ENCODE measurements at regions not wholly inside any gene's neighbourhood (a gene's known extent, or its start where the extent isn't known, plus 50 kb on each side); places are given as distances from the start of the nearest gene placed in this dataset.

DNA sequence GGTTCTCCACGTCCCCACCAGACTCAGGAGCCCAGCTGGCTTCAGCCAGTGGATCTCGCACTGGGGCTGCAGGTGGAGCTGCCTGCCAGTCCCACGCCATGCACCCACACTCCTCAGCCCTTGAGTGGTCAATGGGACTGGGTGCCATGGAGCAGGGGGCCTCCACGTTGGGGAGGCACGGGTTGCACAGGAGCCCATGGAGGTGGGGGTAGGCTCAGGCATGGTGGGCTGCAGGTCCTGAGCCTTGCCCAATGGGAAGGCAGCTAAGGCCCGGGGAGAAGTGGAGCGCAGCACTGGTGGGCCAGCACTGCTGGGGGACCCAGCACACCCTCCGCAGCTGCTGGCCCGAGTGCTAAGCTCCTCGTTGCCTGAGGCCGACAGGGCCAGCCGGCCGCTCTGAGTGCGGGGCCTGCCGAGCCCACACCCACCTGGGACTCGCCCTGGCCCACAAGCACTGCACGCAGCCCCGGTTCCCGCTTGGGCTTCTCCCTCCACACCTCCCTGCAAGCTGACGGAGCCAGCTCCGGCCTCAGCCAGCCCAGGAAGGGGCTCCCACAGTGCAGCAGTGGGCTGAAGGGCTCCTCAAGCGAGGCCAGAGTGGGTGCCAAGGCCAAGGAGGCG lies 258.5 kb upstream of the PDGFD start:
- H3K9me3 Mint-ChIP-seq (ENCODE audit: low read depth): no peaks in the 10 kb centered on the region
- H3K27me3 Mint-ChIP-seq: no peaks in the 10 kb centered on the region
- H3K4me3 Mint-ChIP-seq: no peak overlapping the region
- no peaks in the 10 kb centered on the region for H3K36me3 Mint-ChIP-seq
- no peaks in the 10 kb centered on the region for H3K4me1 Mint-ChIP-seq (ENCODE audit: low read depth)
- H3K27ac Mint-ChIP-seq: no peak overlapping the region

DNA sequence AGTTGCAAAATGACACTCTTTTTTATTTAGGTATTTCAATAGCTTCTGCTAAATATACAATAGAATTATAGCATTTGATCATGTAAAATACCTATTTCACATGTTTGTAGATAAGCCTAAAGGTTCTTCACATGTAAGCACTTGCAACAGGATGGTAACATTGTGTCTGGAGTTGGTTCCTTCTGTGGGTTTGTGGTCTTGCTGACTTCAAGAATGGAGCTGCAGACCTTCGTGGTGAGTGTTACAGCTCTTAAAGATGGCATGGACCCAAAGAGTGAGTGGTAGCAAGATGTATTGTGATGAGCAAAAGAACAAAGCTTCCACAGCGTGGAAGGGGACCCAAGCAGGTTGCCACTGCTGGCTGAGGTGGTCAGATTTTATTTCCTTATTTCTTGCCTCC lies 246.4 kb upstream of the PDGFD start:
- Mint-ChIP-seq H3K9me3 (ENCODE audit: low read depth) (peaks cover 3% of the 10 kb centered on the region), H3K27me3 (peaks cover 3% of the 10 kb centered on the region), H3K27ac (no peak overlapping the region), H3K36me3 (no peaks in the 10 kb centered on the region), H3K4me1 (ENCODE audit: low read depth) (no peaks in the 10 kb centered on the region), H3K4me3 (no peak overlapping the region)

DNA sequence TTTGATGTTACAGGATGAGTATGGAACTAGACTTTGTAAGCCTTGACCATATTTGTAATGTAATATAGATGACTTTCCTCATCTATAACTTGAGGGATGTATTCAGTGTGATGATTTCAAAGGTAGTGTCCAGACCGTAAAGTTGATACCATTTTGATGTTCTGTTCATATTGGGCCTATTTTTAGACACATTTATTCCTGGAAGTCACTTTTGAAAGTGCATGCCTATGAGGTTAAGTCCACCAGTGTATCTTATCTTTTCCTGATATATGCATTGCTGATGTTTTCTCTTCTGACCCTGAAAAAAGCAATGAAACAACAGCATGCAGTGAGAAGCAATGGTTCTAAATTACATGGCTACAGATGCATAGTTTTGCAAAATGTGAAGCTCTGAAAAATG lies 244.7 kb upstream of the PDGFD start:
- no peak overlapping the region for H3K4me3 Mint-ChIP-seq
- peaks cover 3% of the 10 kb centered on the region for H3K27me3 Mint-ChIP-seq
- peaks cover 3% of the 10 kb centered on the region for H3K9me3 Mint-ChIP-seq (ENCODE audit: low read depth)
- no peaks in the 10 kb centered on the region for H3K4me1 Mint-ChIP-seq (ENCODE audit: low read depth)
- H3K36me3 Mint-ChIP-seq: no peaks in the 10 kb centered on the region
- H3K27ac Mint-ChIP-seq: no peak overlapping the region

DNA sequence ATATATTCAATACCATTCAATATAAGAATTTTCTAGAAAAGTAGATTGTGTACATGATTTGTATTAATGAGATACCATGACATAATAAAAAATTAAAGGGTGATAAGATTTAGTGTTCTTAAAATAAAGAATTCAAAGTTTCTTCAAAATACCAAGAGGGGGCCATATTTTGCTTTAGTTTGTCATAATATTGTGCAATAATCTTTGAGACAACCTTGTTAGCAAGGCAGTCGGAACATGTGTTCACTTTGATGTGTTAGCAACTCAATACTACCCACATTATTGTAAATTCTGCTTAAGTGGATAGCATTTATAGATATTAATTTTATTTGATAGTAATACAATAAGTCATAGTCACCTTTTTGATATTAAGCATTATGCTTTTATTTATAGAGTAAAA lies 241.3 kb upstream of the PDGFD start:
- Mint-ChIP-seq H3K9me3 (ENCODE audit: low read depth) (peaks cover 3% of the 10 kb centered on the region), H3K4me3 (no peak overlapping the region), H3K36me3 (no peaks in the 10 kb centered on the region), H3K27me3 (peaks cover 3% of the 10 kb centered on the region), H3K4me1 (ENCODE audit: low read depth) (no peaks in the 10 kb centered on the region), H3K27ac (no peak overlapping the region)

DNA sequence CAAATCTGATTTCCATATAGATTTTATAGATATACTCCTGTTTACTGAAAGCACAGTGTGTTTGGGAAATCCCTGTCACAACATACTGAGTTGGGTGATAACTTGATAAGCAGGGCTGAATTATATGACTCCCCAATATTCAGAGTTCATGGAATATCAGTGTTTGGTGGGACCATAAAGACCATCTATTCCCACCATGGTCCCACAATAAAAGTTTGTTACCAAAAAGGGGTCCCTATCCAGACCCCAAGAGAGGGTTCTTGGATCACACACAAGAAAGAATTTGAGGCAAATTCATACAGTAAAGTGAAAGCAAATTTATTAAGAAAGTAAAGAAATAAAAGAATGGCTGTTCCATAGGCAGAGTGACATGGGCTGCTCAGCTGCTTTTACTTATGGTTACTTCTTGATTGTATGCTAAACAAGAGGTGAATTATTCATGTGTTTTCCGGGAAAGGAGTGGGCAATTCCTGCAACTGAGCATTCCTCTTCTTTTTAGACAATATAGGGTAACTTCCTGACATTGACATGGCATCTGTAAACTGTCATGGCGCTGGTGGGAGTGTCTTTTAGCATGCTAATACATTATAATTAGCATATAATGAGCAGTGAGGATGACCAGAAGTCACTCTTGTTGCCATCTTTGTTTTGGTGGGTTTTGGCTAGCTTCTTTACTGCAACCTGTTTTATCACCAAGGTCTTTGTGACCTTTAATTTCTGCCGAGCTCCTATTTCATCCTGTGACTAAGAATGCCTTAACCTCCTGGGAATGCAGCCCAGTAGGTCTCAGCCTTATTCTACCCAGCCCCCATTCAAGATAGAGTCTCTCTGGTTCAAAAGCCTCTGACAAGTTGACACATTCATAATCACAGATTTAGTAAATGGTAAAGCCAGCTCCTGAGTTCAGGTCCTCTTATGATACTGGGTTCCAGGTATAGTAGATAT lies 240.6 kb upstream of the PDGFD start:
- peaks cover 3% of the 10 kb centered on the region for H3K9me3 Mint-ChIP-seq (ENCODE audit: low read depth)
- no peaks in the 10 kb centered on the region for H3K36me3 Mint-ChIP-seq
- no peak overlapping the region for H3K27ac Mint-ChIP-seq
- peaks cover 3% of the 10 kb centered on the region for H3K27me3 Mint-ChIP-seq
- H3K4me3 Mint-ChIP-seq: no peak overlapping the region
- no peaks in the 10 kb centered on the region for H3K4me1 Mint-ChIP-seq (ENCODE audit: low read depth)

DNA sequence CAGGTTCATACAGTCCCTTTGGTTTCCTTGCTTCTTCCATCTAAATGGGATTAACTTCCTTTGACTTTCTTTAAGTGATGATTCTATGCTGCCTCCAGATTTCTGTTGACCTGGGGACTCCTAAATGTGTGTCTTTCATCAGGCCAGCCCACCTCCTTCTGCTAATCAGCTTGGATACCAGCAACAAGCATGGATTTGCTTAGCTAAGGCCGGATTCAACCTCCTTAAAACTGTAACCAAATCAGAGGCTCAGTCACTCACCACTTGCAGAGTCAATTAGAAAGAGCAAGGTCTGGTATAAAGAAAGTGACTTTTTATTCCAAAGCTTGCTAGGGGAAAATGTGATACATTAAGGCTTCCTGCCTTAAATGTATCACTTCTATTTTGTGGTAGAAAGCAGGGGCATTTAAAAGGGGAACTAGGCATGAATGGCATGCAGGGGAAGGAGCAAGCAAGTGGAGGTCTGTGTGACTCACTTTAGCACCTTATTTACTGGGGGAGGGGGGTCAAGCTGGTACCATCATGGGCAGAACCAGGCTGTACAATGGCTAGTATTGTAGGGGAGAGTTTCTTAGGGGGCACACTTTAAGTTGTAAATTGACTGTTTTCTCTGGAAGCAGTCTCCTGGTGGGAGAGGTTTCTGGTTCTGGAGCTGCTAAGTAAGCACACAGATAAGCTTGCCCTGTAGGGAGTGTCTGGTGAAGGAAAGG lies 239.0 kb upstream of the PDGFD start:
- H3K36me3 Mint-ChIP-seq: no peaks in the 10 kb centered on the region
- H3K9me3 Mint-ChIP-seq (ENCODE audit: low read depth): peaks cover 3% of the 10 kb centered on the region
- H3K27ac Mint-ChIP-seq: no peak overlapping the region
- peaks cover 3% of the 10 kb centered on the region for H3K27me3 Mint-ChIP-seq
- H3K4me3 Mint-ChIP-seq: no peak overlapping the region
- no peaks in the 10 kb centered on the region for H3K4me1 Mint-ChIP-seq (ENCODE audit: low read depth)

DNA sequence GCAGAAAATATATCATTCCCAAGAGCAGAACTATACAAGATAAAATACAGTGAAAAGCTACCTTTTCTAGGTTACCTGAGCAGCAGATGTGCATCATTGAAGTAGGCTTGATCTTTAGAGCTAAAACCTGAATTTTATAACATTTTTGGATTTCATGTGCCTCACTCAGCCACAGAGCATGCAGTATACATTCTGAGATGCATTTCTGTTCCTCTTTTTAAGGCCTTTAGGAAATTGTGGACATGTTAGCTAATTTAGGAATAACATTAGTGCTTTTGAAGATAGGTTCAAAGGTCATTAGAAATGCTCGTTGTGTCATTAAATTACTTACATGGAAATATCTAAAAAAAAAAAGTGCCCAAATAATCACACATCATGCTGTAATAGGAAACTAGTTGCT lies 230.6 kb upstream of the PDGFD start:
- Mint-ChIP-seq H3K27me3 (no peaks in the 10 kb centered on the region), H3K4me3 (no peak overlapping the region), H3K27ac (no peak overlapping the region), H3K36me3 (no peaks in the 10 kb centered on the region), H3K4me1 (ENCODE audit: low read depth) (no peaks in the 10 kb centered on the region), H3K9me3 (ENCODE audit: low read depth) (no peaks in the 10 kb centered on the region)

DNA sequence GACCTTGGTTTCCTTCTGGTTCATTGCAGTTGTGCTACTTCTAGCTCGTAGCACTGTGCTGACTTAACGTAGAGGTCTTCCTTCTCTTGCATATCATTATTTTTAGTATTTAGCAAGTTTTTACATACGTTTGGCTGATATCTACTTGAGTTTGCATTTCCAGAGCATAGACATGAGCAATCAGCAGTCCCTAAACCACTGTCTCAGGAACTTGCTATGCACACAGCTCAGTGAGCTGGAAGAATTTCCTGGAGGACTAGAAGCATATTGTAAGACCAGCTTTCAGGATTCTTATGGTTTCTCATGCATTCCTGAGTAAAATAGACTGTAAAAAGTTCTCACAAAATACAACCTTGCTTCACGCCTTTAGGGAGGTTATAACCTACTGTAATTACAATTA lies 226.7 kb upstream of the PDGFD start:
- no peaks in the 10 kb centered on the region for H3K4me1 Mint-ChIP-seq (ENCODE audit: low read depth)
- H3K27ac Mint-ChIP-seq: no peak overlapping the region
- no peaks in the 10 kb centered on the region for H3K9me3 Mint-ChIP-seq (ENCODE audit: low read depth)
- no peak overlapping the region for H3K4me3 Mint-ChIP-seq
- H3K36me3 Mint-ChIP-seq: no peaks in the 10 kb centered on the region
- H3K27me3 Mint-ChIP-seq: peaks cover 2% of the 10 kb centered on the region

DNA sequence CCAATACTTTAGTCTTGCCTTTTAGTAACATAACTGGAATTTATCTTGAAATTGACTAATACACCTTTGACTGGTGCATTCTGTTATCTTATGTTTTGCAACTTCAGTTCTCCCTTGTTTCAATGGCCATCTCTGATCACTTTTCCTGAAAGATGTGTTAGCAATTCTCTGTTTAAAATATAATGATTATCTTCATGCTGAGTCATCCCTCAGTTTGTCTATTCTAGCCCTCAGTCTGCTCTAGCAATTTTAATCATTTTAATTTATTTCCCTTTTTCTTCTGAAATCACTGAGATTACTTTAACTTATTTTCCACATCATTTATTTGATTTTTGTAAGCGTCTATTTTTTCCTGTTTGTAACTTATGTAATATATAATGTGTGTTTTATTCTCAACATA lies 221.9 kb upstream of the PDGFD start:
- Mint-ChIP-seq H3K27me3 (peaks cover 2% of the 10 kb centered on the region), H3K27ac (no peak overlapping the region), H3K4me1 (ENCODE audit: low read depth) (no peaks in the 10 kb centered on the region), H3K4me3 (no peak overlapping the region), H3K9me3 (ENCODE audit: low read depth) (no peaks in the 10 kb centered on the region), H3K36me3 (no peaks in the 10 kb centered on the region)

DNA sequence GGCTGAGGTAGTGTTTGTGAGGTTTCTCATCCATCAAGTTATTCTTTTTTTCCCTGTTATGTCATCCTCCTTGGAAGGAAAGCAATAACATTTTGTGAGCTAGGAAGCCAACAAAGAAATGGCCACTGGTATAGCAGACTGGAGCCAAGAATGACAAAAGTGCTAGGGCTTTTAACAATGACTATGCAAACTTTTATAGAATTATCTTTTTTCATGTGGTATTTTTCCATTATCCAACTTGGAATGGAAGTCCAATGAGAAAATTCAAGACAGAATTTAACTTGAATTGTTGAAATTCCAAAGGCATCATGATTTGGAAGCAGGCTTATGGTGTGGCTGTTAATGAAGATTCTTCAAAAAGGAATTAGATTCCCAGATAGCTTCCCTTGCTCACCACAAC lies 216.4 kb upstream of the PDGFD start:
- Mint-ChIP-seq H3K27ac (no peak overlapping the region), H3K4me3 (no peak overlapping the region), H3K36me3 (no peaks in the 10 kb centered on the region), H3K27me3 (no peaks in the 10 kb centered on the region), H3K4me1 (ENCODE audit: low read depth) (no peaks in the 10 kb centered on the region), H3K9me3 (ENCODE audit: low read depth) (no peaks in the 10 kb centered on the region)

DNA sequence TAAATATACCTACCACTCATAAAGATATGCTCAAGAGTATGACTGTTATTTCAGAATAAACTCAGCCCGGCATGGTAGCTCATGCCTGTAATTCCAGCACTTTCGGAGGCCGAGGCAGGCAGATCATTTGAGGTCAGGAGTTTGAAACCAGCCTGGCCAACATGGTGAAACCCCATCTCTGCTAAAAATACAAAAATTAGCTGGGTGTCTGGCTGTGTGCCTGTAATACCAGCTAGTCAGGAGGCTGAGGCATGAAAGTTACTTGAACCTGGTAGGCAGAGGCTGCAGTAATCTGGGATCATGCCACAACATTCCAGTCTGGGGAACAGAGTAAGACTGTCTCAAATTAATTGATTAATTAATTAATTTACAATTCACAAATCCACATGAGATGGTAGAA lies 208.2 kb upstream of the PDGFD start:
- Mint-ChIP-seq H3K27me3 (no peaks in the 10 kb centered on the region), H3K36me3 (no peaks in the 10 kb centered on the region), H3K9me3 (ENCODE audit: low read depth) (no peaks in the 10 kb centered on the region), H3K27ac (no peak overlapping the region), H3K4me3 (no peak overlapping the region), H3K4me1 (ENCODE audit: low read depth) (no peaks in the 10 kb centered on the region)

DNA sequence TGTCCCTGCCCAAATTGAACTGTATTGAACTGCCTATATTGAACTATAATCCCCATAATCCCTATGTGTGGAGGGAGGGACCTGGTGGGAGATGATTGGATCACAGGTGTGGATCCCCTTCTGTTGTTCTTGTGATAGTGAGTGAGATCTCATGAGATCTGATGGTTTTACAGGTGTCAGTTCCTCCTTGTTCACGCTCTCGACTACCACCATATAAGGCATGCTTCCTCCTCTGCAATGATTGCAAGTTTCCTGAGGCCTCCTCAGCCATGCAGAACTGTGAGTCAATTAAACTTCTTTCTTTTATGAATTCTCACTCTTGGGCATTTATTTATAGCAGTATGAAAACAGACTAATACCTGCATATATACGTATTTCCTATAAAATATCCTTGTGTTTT lies 206.5 kb upstream of the PDGFD start:
- no peak overlapping the region for H3K27ac Mint-ChIP-seq
- H3K9me3 Mint-ChIP-seq (ENCODE audit: low read depth): no peaks in the 10 kb centered on the region
- no peaks in the 10 kb centered on the region for H3K27me3 Mint-ChIP-seq
- no peak overlapping the region for H3K4me3 Mint-ChIP-seq
- no peaks in the 10 kb centered on the region for H3K36me3 Mint-ChIP-seq
- no peaks in the 10 kb centered on the region for H3K4me1 Mint-ChIP-seq (ENCODE audit: low read depth)

DNA sequence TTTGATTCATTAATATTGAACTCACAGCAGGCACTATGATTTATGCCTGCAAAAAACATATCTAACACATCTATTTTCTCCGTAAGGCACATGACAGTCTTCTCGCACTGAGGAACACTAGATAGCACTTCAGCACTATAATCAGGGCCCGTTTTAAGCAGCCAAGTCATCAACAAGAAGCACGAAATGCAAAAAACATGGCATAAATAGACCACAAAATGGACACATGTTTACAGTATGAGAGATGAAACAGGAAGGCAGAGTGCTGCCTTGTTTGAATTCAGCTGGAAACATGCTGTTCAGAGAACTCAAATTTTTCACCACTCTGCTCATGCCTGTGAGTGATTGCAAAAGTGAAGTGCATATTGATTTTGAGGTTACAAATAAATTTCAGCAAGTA lies 205.8 kb upstream of the PDGFD start:
- no peak overlapping the region for H3K27ac Mint-ChIP-seq
- peaks cover 4% of the 10 kb centered on the region for H3K9me3 Mint-ChIP-seq (ENCODE audit: low read depth)
- peaks cover 2% of the 10 kb centered on the region for H3K27me3 Mint-ChIP-seq
- H3K4me3 Mint-ChIP-seq: no peak overlapping the region
- H3K4me1 Mint-ChIP-seq (ENCODE audit: low read depth): no peaks in the 10 kb centered on the region
- no peaks in the 10 kb centered on the region for H3K36me3 Mint-ChIP-seq

DNA sequence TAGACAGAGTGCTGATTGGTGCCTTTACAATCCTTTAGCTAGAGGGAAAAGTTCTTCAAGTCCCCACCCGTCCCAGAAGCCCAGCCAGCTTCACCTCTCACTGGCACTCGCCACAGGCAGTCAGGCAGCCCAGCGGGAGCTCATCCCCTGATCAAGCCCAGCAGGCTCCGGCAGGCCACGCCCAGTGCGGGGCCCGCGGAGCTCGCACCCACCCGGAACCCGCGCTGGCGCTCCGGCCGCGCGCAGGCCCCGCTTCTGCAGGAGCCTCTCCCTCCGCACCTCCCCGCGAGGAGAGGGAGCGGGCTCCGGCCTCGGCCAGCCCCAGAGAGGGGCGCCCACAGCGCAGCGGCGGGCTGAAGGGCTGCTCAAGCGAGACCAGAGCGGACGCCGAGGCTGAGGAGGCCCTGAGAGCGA lies 202.4 kb upstream of the PDGFD start:
- H3K4me3 Mint-ChIP-seq: no peak overlapping the region
- peaks cover 4% of the 10 kb centered on the region for H3K27me3 Mint-ChIP-seq
- no peaks in the 10 kb centered on the region for H3K36me3 Mint-ChIP-seq
- no peaks in the 10 kb centered on the region for H3K4me1 Mint-ChIP-seq (ENCODE audit: low read depth)
- H3K27ac Mint-ChIP-seq: no peak overlapping the region
- peaks cover 4% of the 10 kb centered on the region for H3K9me3 Mint-ChIP-seq (ENCODE audit: low read depth)

DNA sequence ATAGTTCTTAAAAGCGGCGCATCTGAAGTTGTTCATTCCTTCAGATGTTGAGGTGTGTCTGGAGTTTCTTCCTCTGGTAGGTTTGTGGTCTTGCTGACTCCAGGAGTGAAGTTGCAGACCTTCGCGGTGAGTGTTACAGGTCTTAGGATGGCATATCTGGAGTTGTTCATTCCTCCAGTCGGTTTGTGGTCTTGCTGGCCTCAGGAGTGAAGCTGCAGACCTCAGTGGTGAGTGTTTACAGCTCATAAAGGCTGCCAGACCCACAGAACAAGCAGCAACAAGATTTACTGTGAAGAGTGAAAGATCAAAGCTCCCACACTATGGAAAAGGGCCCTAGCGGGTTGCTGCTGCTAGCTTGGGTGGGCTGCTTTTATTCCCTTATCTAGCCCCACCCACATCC lies 201.7 kb upstream of the PDGFD start:
- H3K9me3 Mint-ChIP-seq (ENCODE audit: low read depth): peaks cover 4% of the 10 kb centered on the region
- H3K27ac Mint-ChIP-seq: no peak overlapping the region
- H3K36me3 Mint-ChIP-seq: no peaks in the 10 kb centered on the region
- H3K27me3 Mint-ChIP-seq: peaks cover 4% of the 10 kb centered on the region
- no peaks in the 10 kb centered on the region for H3K4me1 Mint-ChIP-seq (ENCODE audit: low read depth)
- no peak overlapping the region for H3K4me3 Mint-ChIP-seq

All from activated naive CD8-positive, alpha-beta T cell (primary cell).